HG02885 (cell line): ENCODE measurements at regions not wholly inside any gene's neighbourhood (a gene's known extent, or its start where the extent isn't known, plus 50 kb on each side); places are given as distances from the start of the nearest gene placed in this dataset.
A peak's percentile ranks its signal among the peaks of the same experiment; 100 is the strongest.
"Not testable (repeated sequence)": the region's sequence is repeated elsewhere in the genome, so short reads cannot be mapped to it uniquely, and the experiment has no call there.

Source experiments
- ATAC-seq: cut with Tn5 transposase; IDR thresholded peaks from one replicate; pipeline ENCODE4 v1.9.1; 2021; ENCODE audit warnings: mild to moderate bottlenecking; ENCODE audit not compliant: unreplicated experiment, poor library complexity

GRCh38 chr11:43145653-43146052, 166.1 kb upstream of the API5 start:
- ATAC-seq, result peak; percentile 86

DNA sequence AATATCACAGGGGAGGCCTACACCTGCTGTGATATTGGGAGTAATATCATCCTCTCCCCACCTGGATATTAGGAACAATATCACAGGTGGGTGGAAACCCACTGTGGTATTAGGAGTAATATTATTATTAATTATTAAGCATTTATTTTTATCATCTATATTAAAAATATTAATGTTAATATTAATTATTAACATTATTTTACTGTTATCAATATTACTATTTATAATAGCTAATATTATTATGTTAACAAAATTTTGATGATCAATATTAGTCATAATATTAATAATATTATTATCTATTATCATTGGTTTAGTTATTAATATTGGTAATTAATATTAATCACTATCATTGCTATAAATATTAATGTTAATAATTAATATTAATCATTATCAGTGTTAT, 161.1 kb upstream of the API5 start:
- no peak for ATAC-seq

DNA sequence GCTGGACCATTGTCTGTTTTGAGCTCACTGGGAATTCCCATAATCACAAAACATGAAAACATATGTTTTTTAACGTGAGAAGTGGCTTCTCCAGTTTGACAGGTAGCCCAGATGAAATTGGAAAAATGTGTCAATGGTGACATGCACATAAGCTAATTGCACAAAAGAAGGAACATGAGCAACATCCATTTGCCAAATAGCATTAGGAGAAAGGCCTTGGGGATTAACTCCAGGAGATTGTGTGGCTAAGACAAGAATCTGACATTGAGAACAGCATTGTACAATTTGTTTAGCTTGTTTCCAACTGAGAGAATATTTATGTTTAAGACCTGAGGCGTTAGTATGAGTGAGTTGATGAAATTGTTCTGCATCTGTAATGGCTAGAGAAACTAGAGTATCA, 147.0 kb upstream of the API5 start:
- ATAC-seq, result no peak

DNA sequence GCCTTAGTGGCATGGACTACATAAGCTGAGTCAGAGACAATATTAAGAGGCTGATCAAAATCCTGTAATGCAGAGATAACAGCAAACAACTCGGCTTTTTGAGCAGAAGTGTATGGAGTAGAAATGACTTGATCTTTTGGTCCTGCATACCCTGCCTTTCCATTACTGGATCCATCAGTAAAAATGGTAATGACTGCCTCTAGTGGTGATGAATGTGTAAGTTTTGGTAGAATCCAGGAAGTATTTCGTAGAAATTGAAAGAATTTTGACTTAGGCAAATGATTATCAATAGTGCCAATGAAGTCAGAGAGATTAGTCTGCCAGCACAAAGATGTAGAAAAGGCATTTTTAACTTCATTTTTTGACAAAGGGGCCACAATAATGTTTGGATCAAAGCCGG, 146.4 kb upstream of the API5 start:
- ATAC-seq, result not testable (repeated sequence)

DNA sequence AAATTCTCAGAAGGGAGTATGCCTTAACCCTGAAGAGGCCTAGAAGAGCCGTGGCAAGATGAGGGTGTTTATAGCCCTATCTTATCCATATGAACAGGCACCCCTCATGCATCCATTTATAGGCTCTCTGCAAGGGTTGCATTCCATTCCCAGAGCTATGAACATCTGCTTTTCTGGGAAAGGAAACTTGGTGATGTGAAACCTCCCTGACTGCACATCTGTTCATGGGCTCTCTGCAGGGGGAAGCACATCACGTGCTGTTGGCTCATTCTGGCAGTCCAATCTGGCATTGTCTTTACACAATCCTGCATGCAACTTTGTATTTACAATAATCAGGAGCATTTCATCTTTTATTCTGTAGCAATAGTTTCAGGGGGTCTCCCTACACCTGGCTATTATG, 143.6 kb upstream of the API5 start:
- not testable (repeated sequence) for ATAC-seq

DNA sequence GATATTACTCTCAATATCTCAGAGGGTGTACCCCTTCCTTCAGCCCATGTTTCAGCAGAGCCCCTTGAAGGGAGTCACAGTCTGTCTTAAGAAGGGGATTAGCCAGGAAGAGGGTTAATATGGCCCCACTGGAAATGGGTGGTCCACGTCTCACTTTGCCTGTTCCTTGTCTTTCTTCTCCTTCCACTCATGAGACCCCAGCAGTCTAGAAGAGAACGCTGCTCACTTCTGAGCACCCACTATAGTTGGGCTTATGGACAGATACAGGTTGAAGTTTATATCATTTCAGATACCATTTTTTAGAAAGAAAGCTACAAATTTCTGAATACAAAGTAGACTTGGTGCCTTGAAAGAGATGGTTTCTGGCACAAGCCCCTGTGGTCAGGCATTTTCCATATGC, 139.3 kb upstream of the API5 start:
- ATAC-seq, result no peak

DNA sequence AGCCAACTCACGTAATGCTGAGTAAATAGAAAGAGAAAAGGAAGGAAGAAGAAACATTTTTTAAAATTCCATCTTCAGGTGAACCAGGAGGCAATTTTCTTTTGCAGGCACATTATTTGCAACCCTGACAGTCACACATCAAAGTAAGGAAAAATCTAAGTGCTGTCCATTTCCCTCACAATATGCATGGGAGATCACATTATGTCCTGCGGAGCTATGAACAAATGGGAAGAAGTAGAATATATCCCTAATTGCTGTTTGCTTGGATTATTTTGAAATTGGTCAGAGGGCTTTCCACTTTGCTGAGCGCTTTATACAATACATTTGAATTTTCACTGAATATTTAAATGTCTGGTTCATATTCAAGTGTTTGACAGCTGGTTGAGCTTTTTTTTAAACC, 133.8 kb upstream of the API5 start:
- no peak for ATAC-seq

- not testable (repeated sequence) for ATAC-seq
These were observed 117.3 kb upstream of the API5 start for GRCh38 chr11:43194459-43194858.

GRCh38 chr11:43197379-43197778, 114.4 kb upstream of the API5 start:
- ATAC-seq, result no peak

- ATAC-seq, result no peak
These were observed 111.8 kb upstream of the API5 start for GRCh38 chr11:43200031-43200430.

- no peak for ATAC-seq
These were observed 99.5 kb upstream of the API5 start for GRCh38 chr11:43212279-43212678.

GRCh38 chr11:43214471-43214870, 97.3 kb upstream of the API5 start:
- ATAC-seq, result no peak

DNA sequence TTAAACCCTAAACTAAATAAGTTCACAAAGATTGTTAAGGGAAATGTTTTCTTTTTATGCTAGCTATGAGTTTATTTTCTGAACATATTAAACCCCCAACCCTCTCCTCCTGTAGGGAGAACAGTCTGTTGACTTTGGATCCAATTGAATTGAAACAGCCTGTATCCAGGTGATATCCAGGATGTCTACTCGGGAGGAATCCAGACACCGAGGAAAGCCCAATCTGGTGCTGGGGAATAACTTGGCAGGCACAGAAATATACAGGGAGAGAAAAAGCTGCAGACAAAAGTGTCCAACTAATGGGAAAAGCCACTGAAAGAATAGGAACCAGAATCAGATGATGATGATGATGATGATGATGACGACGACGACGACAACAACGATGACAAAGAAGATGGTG, 93.9 kb upstream of the API5 start:
- no peak for ATAC-seq

DNA sequence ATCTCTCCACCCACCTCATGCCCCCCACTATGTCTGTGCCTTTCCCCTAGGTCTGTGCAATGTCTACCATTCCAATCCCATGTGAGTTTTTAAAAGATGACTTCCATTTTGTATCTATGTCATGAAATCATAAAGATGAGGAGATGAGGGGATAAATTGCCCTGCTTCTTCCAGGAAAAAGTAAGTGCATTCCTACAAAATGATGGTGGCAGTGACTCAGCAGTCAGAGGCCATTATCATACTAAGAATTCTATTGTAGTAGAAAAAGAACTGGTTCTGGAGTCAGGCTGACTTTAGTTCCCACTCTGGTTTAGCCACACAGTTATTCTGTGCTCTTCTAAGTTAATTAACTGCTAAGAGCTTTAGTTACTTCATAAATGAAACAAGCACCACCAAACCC, 89.6 kb upstream of the API5 start:
- no peak for ATAC-seq

- no peak for ATAC-seq
These were observed 88.8 kb upstream of the API5 start for GRCh38 chr11:43223026-43223425.

DNA sequence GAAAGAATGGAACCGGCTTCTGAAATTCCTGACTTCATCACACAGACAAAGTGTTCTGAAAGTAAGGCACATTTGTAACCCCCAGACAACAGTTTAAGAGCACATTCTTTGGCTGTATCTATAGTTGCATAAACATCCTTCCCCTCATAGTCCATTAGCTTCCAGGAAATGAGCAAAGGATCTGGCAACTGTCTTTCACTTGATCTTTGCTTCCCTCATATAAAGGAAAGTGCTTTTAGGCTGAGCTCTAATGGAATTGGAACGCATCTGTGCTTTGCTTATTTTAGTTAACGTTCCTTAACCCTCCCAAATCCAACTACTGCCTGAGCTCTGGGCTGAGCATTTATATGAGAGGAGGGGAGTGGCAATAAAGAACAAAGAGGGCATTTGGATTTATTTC, 76.9 kb upstream of the API5 start:
- no peak for ATAC-seq

GRCh38 chr11:43238341-43238740, 73.5 kb upstream of the API5 start:
- ATAC-seq, result no peak

DNA sequence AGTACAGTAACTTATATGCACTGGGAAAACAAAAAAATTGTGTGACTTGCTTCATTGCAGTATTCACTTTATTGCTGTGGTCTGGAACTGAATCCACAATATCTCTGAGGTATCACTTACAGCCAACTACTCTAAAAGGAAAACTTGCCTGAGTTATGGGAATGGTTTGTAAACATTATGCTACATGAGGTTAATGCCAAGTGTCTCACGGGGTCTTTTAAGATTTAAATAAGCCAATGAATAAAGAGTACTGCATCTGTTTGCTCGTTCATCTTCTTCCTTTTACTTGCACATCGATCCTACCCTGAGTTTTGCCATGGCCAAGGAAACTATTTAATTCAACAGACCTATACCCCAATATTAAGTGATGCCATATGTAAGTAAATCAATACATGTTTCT, 72.0 kb upstream of the API5 start:
- ATAC-seq, result no peak

GRCh38 chr11:43242401-43242800, 69.4 kb upstream of the API5 start:
- ATAC-seq, result no peak

GRCh38 chr11:43243927-43244326, 67.9 kb upstream of the API5 start:
- no peak for ATAC-seq

- ATAC-seq, result no peak
These were observed 66.3 kb upstream of the API5 start for GRCh38 chr11:43245466-43245865.

- no peak for ATAC-seq
These were observed 61.5 kb upstream of the API5 start for GRCh38 chr11:43250309-43250708.

- ATAC-seq, result no peak
These were observed 50.0 kb upstream of the API5 start for GRCh38 chr11:43261775-43262174.
